ENCODE measurements at regions not wholly inside any gene's neighbourhood (a gene's known extent, or its start where the extent isn't known, plus 50 kb on each side); places are given as distances from the start of the nearest gene placed in this dataset.

DNA sequence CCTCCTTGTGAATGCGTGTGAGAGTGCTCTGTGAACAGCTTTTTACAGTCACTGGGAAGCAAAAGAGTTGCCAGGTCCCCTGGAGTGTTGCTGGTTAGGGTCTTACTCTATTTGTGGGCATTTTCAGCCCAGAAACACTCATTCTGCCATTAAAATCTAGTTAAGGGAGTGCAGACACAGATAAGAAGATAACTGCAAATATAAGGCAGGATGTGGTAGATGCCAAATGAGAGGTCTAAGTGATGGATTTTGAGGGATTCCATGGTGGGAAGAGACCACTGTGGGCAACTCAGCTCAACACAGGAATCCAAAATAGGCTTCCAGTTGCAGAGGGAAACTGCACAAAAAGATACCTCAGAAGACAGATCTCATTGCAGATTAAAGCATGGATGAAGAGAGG, 54.5 kb upstream of the KL start:
- H3K4me1 ChIP-seq (ENCODE audit: control insufficient read depth in 1 of 2, insufficient read depth in 2 of 2, low read length in 2 of 2) = no peaks in the 10 kb centered on the region
- H3K79me2 ChIP-seq (ENCODE audit: insufficient read depth, low read length) = no peaks in the 10 kb centered on the region
- TF ChIP-seq, protein P1, sequence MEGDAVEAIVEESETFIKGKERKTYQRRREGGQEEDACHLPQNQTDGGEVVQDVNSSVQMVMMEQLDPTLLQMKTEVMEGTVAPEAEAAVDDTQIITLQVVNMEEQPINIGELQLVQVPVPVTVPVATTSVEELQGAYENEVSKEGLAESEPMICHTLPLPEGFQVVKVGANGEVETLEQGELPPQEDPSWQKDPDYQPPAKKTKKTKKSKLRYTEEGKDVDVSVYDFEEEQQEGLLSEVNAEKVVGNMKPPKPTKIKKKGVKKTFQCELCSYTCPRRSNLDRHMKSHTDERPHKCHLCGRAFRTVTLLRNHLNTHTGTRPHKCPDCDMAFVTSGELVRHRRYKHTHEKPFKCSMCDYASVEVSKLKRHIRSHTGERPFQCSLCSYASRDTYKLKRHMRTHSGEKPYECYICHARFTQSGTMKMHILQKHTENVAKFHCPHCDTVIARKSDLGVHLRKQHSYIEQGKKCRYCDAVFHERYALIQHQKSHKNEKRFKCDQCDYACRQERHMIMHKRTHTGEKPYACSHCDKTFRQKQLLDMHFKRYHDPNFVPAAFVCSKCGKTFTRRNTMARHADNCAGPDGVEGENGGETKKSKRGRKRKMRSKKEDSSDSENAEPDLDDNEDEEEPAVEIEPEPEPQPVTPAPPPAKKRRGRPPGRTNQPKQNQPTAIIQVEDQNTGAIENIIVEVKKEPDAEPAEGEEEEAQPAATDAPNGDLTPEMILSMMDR (IDR thresholded peaks at IDR 0.05) = no peak
- no peak overlapping the region for H3K4me3 ChIP-seq (replicated peaks in 1 of 3; ENCODE audit: low read depth in 2 of 3, low read length in 3 of 3)
- H2AFZ ChIP-seq (ENCODE audit: insufficient read depth, low read depth, low read length, poor library complexity, severe bottlenecking) = no peak overlapping the region
- no peaks in the 10 kb centered on the region for H3K9me3 ChIP-seq (replicated peaks in 1 of 2; ENCODE audit: control insufficient read depth in 1 of 2, insufficient read depth in 1 of 2, low read length in 2 of 2)
- peaks cover 0 to 11% (median 6%) of the 10 kb centered on the region in 7 donors for H3K9me3 Mint-ChIP-seq
- DNase-seq = no peak
- intact Hi-C loops (cut with micrococcal nuclease) = no loop called here
- H3K9ac ChIP-seq (ENCODE audit: insufficient read depth, low read length, poor library complexity, severe bottlenecking) = no peak overlapping the region
- no peaks in the 10 kb centered on the region for H3K36me3 ChIP-seq (replicated peaks in 1 of 2; ENCODE audit: control insufficient read depth in 1 of 2, insufficient read depth in 2 of 2, low read length in 2 of 2)
- H3K27ac ChIP-seq (ENCODE audit: low read depth in 1 of 2, low read length in 2 of 2) = no peak overlapping the region
- H3K4me1 Mint-ChIP-seq = no peaks in the 10 kb centered on the region
- 100% methylated on average over 1 of the region's 1 CpG for WGBS (ENCODE audit: insufficient coverage)
- no peaks in the 10 kb centered on the region for H4K20me1 ChIP-seq (ENCODE audit: insufficient read depth, low read length)
- no peak overlapping the region for H3K27ac Mint-ChIP-seq
- no peaks in the 10 kb centered on the region for H3K27me3 ChIP-seq (ENCODE audit: control insufficient read depth in 2 of 2, insufficient read depth in 2 of 2, low read length in 2 of 2)
- H3K4me2 ChIP-seq (replicated peaks; ENCODE audit: extremely low read depth, low read length, poor library complexity, severe bottlenecking) = no peak overlapping the region
- H3K27me3 Mint-ChIP-seq (ENCODE audit: low read depth in 3 of 3) = peaks cover 0 to 2% (median 0%) of the 10 kb centered on the region in 3 donors
- H3K36me3 Mint-ChIP-seq = no peaks in the 10 kb centered on the region
- H3K4me3 Mint-ChIP-seq = no peak overlapping the region

DNA sequence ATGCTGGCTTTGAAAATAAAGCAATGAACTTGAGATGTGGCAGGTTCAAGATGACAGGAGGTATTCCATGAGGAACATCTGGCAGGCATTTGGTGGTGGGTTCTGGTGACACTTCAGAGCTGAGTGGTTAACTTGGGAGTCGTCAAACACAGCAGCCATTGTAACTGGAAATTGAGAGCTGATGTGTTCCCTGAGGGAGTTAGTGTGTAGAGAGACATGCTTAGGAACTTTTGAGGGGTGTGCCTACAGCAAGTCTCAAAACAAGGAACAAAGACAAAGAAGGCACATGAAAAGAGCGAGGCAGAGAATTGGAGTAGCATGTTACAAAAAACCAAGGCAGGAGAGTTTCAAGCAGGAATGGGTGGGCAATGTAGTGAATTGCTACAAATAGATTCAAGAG, 53.9 kb upstream of the KL start:
- no peak overlapping the region for H3K4me2 ChIP-seq (replicated peaks; ENCODE audit: extremely low read depth, low read length, poor library complexity, severe bottlenecking)
- H3K4me3 Mint-ChIP-seq = no peak overlapping the region
- H2AFZ ChIP-seq (ENCODE audit: insufficient read depth, low read depth, low read length, poor library complexity, severe bottlenecking) = no peak overlapping the region
- intact Hi-C loops (cut with micrococcal nuclease) = no loop called here
- no peaks in the 10 kb centered on the region for H3K4me1 ChIP-seq (ENCODE audit: control insufficient read depth in 1 of 2, insufficient read depth in 2 of 2, low read length in 2 of 2)
- H3K9me3 ChIP-seq (replicated peaks in 1 of 2; ENCODE audit: control insufficient read depth in 1 of 2, insufficient read depth in 1 of 2, low read length in 2 of 2) = no peaks in the 10 kb centered on the region
- H3K36me3 ChIP-seq (replicated peaks in 1 of 2; ENCODE audit: control insufficient read depth in 1 of 2, insufficient read depth in 2 of 2, low read length in 2 of 2) = no peaks in the 10 kb centered on the region
- H3K36me3 Mint-ChIP-seq = no peaks in the 10 kb centered on the region
- H3K27ac Mint-ChIP-seq = no peak overlapping the region
- H3K79me2 ChIP-seq (ENCODE audit: insufficient read depth, low read length) = no peaks in the 10 kb centered on the region
- H3K4me3 ChIP-seq (replicated peaks in 1 of 3; ENCODE audit: low read depth in 2 of 3, low read length in 3 of 3) = no peak overlapping the region
- no peaks in the 10 kb centered on the region for H3K4me1 Mint-ChIP-seq
- H4K20me1 ChIP-seq (ENCODE audit: insufficient read depth, low read length) = no peaks in the 10 kb centered on the region
- no peak for DNase-seq
- TF ChIP-seq, protein P1 (IDR thresholded peaks at IDR 0.05) = no peak
- H3K27ac ChIP-seq (ENCODE audit: low read depth in 1 of 2, low read length in 2 of 2) = no peak overlapping the region
- H3K9ac ChIP-seq (ENCODE audit: insufficient read depth, low read length, poor library complexity, severe bottlenecking) = no peak overlapping the region
- peaks cover 0 to under 1% (median 0%) of the 10 kb centered on the region in 3 donors for H3K27me3 Mint-ChIP-seq (ENCODE audit: low read depth in 3 of 3)
- H3K27me3 ChIP-seq (ENCODE audit: control insufficient read depth in 2 of 2, insufficient read depth in 2 of 2, low read length in 2 of 2) = no peaks in the 10 kb centered on the region
- WGBS (ENCODE audit: insufficient coverage) = 90% methylated on average over 2 of the region's 2 CpGs
- peaks cover 0 to 11% (median 5%) of the 10 kb centered on the region in 7 donors for H3K9me3 Mint-ChIP-seq

All from CD14-positive monocyte (primary cell).